Kidney (tissue), 13 donors: ENCODE measurements at regions not wholly inside any gene's neighbourhood (a gene's known extent, or its start where the extent isn't known, plus 50 kb on each side); places are given as distances from the start of the nearest gene placed in this dataset.

Experiments used
- DNase-seq, 5 donors: peaks; one replicate each; pipeline ENCODE4 v3.0.0-alpha.2; 2013 to 2020
- FAIRE-seq: peaks from 2 replicates; lab custom pipeline; 2012; peaks lifted over from hg19 to GRCh38; lab: Jason Lieb, UNC
- H3K27ac ChIP-seq, 2 donors: one replicate each; pipeline ENCODE4 v1.7.0; 2013; ENCODE audit warnings: low read depth in 2 of 2, low read length in 2 of 2, inconsistent platforms in 1 of 2
- H3K27me3 ChIP-seq: one replicate; pipeline ENCODE4 v1.7.1; 2013; ENCODE audit warnings: low read length, inconsistent platforms; ENCODE audit not compliant: control insufficient read depth, insufficient read depth
- H3K36me3 ChIP-seq, 3 donors: one replicate each; pipeline versions ENCODE4 v1.7.0 to v1.7.1; 2013; ENCODE audit warnings: low read length in 3 of 3, control low read depth in 1 of 3, inconsistent platforms in 1 of 3; ENCODE audit not compliant: insufficient read depth in 3 of 3, control insufficient read depth in 2 of 3
- H3K4me1 ChIP-seq, 3 donors: one replicate each; pipeline versions ENCODE4 v1.7.0 to v1.7.1; 2013; ENCODE audit warnings: low read length in 3 of 3, inconsistent platforms in 1 of 3, low read depth in 1 of 3; ENCODE audit not compliant: control insufficient read depth in 2 of 3, insufficient read depth in 2 of 3
- H3K4me3 ChIP-seq, 3 donors: one replicate each; pipeline versions ENCODE4 v1.7.0 to v1.8.1; 2013; ENCODE audit warnings: low read length in 3 of 3, control low read depth in 1 of 3, inconsistent platforms in 1 of 3
- H3K9ac ChIP-seq, 3 donors: one replicate each; pipeline versions ENCODE4 v1.7.0 to v1.7.1; 2013; ENCODE audit warnings: low read length in 3 of 3, control low read depth in 1 of 3, inconsistent platforms in 1 of 3
- H3K9me3 ChIP-seq, 3 donors: one replicate each; pipeline versions ENCODE4 v1.7.0 to v1.7.1; 2013; ENCODE audit warnings: low read length in 3 of 3, control low read depth in 1 of 3, inconsistent platforms in 1 of 3; ENCODE audit not compliant: control insufficient read depth in 2 of 3, insufficient read depth in 1 of 3
- CTCF ChIP-seq: IDR thresholded peaks from 3 replicates; pipeline ENCODE4 v1.5.1; 2012; ENCODE audit warnings: mild to moderate bottlenecking, moderate library complexity, borderline replicate concordance; ENCODE audit not compliant: insufficient read depth; ENCODE audit errors: extremely low read depth
- intact Hi-C: fragments of 100-400 bp; cut with DNase I; formaldehyde crosslinking; loops from one replicate; pipeline ENCODE4 v1.11.1; 2022
- donor health status: control.
- donor health status: control.
- donor health status: control.
- donor health status: control.
- donor health status: control.
- donor health status: DM: yes; HTN: yes; CAD: no.
- donor health status: Normal renal cell carcinoma (clear cell type).

GRCh38 chr2:4884117-4884571 is 808.0 kb upstream of the SOX11 start:
- Histone ChIP-seq H3K4me1 (no peaks in the 10 kb centered on the region), H3K4me3 (no peak overlapping the region), H3K36me3 (no peaks in the 10 kb centered on the region), H3K9me3 (no peaks in the 10 kb centered on the region), H3K9ac (no peak overlapping the region), H3K27me3 (no peaks in the 10 kb centered on the region), H3K27ac (no peak overlapping the region)
- DNase-seq (peak in 1 of 5 donors; percentile 70), FAIRE-seq (no peak)
- intact Hi-C loops, result no loop called here
- no peak for TF ChIP-seq CTCF

- TF ChIP-seq CTCF, result no peak
- intact Hi-C loops, result no loop called here
Observed at GRCh38 chr2:4891394-4891793, 800.8 kb upstream of the SOX11 start.

GRCh38 chr2:4895371-4895770 is 796.8 kb upstream of the SOX11 start:
- DNase-seq, result peak in 3 of 5 donors; percentile 26 to 75 (median 72)

More at GRCh38 chr2:4891394-4891793, 800.8 kb upstream of the SOX11 start:
- Histone ChIP-seq H3K9ac (no peak overlapping the region), H3K36me3 (no peaks in the 10 kb centered on the region), H3K9me3 (no peaks in the 10 kb centered on the region), H3K27me3 (no peaks in the 10 kb centered on the region), H3K4me3 (no peak overlapping the region), H3K4me1 (no peaks in the 10 kb centered on the region), H3K27ac (no peak overlapping the region)
- FAIRE-seq (no peak), DNase-seq (no peak)

More at GRCh38 chr2:4895371-4895770, 796.8 kb upstream of the SOX11 start:
- intact Hi-C loops, result no loop called here
- no peak overlapping the region for H3K27ac ChIP-seq
- H3K9ac ChIP-seq, result no peak overlapping the region
- H3K9me3 ChIP-seq, result no peaks in the 10 kb centered on the region
- FAIRE-seq, result no peak
- no peak for TF ChIP-seq CTCF
- H3K4me1 ChIP-seq, result no peaks in the 10 kb centered on the region
- no peak overlapping the region for H3K4me3 ChIP-seq
- no peaks in the 10 kb centered on the region for H3K36me3 ChIP-seq
- H3K27me3 ChIP-seq, result no peaks in the 10 kb centered on the region
